ENCODE measurements at regions not wholly inside any gene's neighbourhood (a gene's known extent, or its start where the extent isn't known, plus 50 kb on each side); places are given as distances from the start of the nearest gene placed in this dataset.

- DNase-seq (ENCODE audit: low spot score), result no peak
Observed at GRCh38 chr1:208298593-208299269, 54.5 kb upstream of the PLXNA2 start.

GRCh38 chr1:208300084-208300770 lies 56.0 kb upstream of the PLXNA2 start:
- DNase-seq (ENCODE audit: low spot score), result no peak

- DNase-seq (ENCODE audit: low spot score), result no peak
Observed at GRCh38 chr1:208302699-208303238, 58.6 kb upstream of the PLXNA2 start.

- DNase-seq (ENCODE audit: low spot score), result no peak
Observed at GRCh38 chr1:208303743-208304712, 59.8 kb upstream of the PLXNA2 start.

GRCh38 chr1:208308221-208308620 lies 64.0 kb upstream of the PLXNA2 start:
- no peak for DNase-seq (ENCODE audit: low spot score)

- no peak for DNase-seq (ENCODE audit: low spot score)
Observed at GRCh38 chr1:208309771-208310170, 65.6 kb upstream of the PLXNA2 start.

GRCh38 chr1:208312706-208313105 lies 68.5 kb upstream of the PLXNA2 start:
- no peak for DNase-seq (ENCODE audit: low spot score)

- no peak for DNase-seq (ENCODE audit: low spot score)
Observed at GRCh38 chr1:208314431-208314830, 70.2 kb upstream of the PLXNA2 start.

GRCh38 chr1:208318150-208318734 lies 74.1 kb upstream of the PLXNA2 start:
- no peak for DNase-seq (ENCODE audit: low spot score)

GRCh38 chr1:208324005-208324404 lies 79.8 kb upstream of the PLXNA2 start:
- no peak for DNase-seq (ENCODE audit: low spot score)

- no peak for DNase-seq (ENCODE audit: low spot score)
Observed at GRCh38 chr1:208326033-208326432, 81.8 kb upstream of the PLXNA2 start.

- DNase-seq (ENCODE audit: low spot score), result no peak
Observed at GRCh38 chr1:208329300-208329699, 85.1 kb upstream of the PLXNA2 start.

- DNase-seq (ENCODE audit: low spot score), result no peak
Observed at GRCh38 chr1:208332036-208332773, 88.0 kb upstream of the PLXNA2 start.

- DNase-seq (ENCODE audit: low spot score), result no peak
Observed at GRCh38 chr1:208332774-208333126, 88.6 kb upstream of the PLXNA2 start.

GRCh38 chr1:208333676-208334075 lies 89.5 kb upstream of the PLXNA2 start:
- no peak for DNase-seq (ENCODE audit: low spot score)

- DNase-seq (ENCODE audit: low spot score), result no peak
Observed at GRCh38 chr1:208335371-208336136, 91.4 kb upstream of the PLXNA2 start.

GRCh38 chr1:208336137-208336518 lies 91.9 kb upstream of the PLXNA2 start:
- no peak for DNase-seq (ENCODE audit: low spot score)

- no peak for DNase-seq (ENCODE audit: low spot score)
Observed at GRCh38 chr1:208339911-208340310, 95.7 kb upstream of the PLXNA2 start.

GRCh38 chr1:208343226-208343625 lies 99.0 kb upstream of the PLXNA2 start:
- no peak for DNase-seq (ENCODE audit: low spot score)

- no peak for DNase-seq (ENCODE audit: low spot score)
Observed at GRCh38 chr1:208344202-208344857, 100.1 kb upstream of the PLXNA2 start.

Measured in germinal center (tissue), 1 donor.